ENCODE measurements at regions not wholly inside any gene's neighbourhood (a gene's known extent, or its start where the extent isn't known, plus 50 kb on each side); places are given as distances from the start of the nearest gene placed in this dataset.

DNA sequence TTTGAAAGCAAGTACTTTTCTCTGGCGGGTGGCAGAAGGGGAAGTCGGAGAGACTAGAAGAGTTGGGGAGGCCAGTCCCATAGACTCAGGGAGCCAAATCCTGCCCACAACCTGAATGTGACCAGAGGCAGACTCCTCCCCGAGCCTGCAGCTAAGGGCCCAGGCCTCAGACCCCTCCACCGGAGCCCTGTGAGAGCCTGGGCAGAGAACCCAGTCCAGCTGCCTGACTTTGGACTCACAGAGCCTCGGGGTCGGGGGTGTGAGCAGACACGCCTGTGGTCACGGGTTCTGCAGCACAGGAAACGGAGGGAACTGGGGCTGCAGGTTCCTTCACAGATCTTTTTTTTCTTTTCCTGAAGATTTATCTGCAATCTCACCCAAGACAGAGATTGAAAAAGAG, 312.3 kb downstream of the CTTN start:
- Mint-ChIP-seq H3K4me1 (ENCODE audit: low read depth in 2 of 2) (peaks cover 0 to 3% of the 10 kb centered on the region in 2 donors), H3K4me3 (no peak overlapping the region), H3K27me3 (peaks cover 5 to 10% of the 10 kb centered on the region in 2 donors), H3K27ac (no peak overlapping the region), H3K36me3 (no peaks in the 10 kb centered on the region), H3K9me3 (no peaks in the 10 kb centered on the region)
- ATAC-seq (no peak), DNase-seq (ENCODE audit: low spot score) (no peak)

GRCh38 chr11:70711095-70711910, 313.0 kb downstream of the CTTN start:
- Mint-ChIP-seq H3K4me3 (no peak overlapping the region), H3K27me3 (peaks cover 5 to 10% of the 10 kb centered on the region in 2 donors), H3K27ac (no peak overlapping the region), H3K4me1 (ENCODE audit: low read depth in 2 of 2) (peaks cover 0 to 3% of the 10 kb centered on the region in 2 donors), H3K36me3 (no peaks in the 10 kb centered on the region), H3K9me3 (no peaks in the 10 kb centered on the region)
- ATAC-seq, result no peak
- no peak for DNase-seq (ENCODE audit: low spot score)

- ATAC-seq, result no peak
- H3K4me1 Mint-ChIP-seq (ENCODE audit: low read depth in 2 of 2), result peaks cover 0 to 3% of the 10 kb centered on the region in 2 donors
These were observed 313.5 kb downstream of the CTTN start for GRCh38 chr11:70711911-70712185.

DNA sequence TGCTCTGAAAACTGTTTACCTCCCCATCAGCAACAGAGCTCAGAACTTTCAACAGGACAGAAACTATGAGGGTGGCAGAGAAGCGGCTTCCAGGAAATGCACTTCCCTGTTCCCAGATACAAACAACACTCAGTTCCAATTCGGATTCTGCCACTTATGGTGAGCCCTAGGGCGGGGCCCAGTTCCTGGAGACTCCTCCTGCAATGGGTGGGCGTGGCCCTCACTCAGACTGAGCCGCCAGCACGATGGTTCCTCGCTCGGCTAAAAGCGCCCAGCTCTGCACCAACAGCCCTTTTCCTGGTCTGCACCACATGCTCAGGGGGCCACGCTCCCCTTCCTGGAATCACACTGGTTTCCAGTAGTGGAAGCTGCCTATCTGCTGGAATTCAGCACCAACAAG, 314.1 kb downstream of the CTTN start:
- Mint-ChIP-seq H3K27me3 (peaks cover 5 to 14% of the 10 kb centered on the region in 2 donors), H3K36me3 (no peaks in the 10 kb centered on the region), H3K4me3 (no peak overlapping the region), H3K9me3 (no peaks in the 10 kb centered on the region), H3K27ac (no peak overlapping the region), H3K4me1 (ENCODE audit: low read depth in 2 of 2) (peaks cover 0 to 3% of the 10 kb centered on the region in 2 donors)
- DNase-seq (ENCODE audit: low spot score) (no peak), ATAC-seq (no peak)

More at GRCh38 chr11:70711911-70712185, 313.5 kb downstream of the CTTN start:
- Mint-ChIP-seq H3K9me3 (no peaks in the 10 kb centered on the region), H3K4me3 (no peak overlapping the region), H3K36me3 (no peaks in the 10 kb centered on the region), H3K27me3 (peaks cover 5 to 10% of the 10 kb centered on the region in 2 donors), H3K27ac (no peak overlapping the region)
- no peak for DNase-seq (ENCODE audit: low spot score)

DNA sequence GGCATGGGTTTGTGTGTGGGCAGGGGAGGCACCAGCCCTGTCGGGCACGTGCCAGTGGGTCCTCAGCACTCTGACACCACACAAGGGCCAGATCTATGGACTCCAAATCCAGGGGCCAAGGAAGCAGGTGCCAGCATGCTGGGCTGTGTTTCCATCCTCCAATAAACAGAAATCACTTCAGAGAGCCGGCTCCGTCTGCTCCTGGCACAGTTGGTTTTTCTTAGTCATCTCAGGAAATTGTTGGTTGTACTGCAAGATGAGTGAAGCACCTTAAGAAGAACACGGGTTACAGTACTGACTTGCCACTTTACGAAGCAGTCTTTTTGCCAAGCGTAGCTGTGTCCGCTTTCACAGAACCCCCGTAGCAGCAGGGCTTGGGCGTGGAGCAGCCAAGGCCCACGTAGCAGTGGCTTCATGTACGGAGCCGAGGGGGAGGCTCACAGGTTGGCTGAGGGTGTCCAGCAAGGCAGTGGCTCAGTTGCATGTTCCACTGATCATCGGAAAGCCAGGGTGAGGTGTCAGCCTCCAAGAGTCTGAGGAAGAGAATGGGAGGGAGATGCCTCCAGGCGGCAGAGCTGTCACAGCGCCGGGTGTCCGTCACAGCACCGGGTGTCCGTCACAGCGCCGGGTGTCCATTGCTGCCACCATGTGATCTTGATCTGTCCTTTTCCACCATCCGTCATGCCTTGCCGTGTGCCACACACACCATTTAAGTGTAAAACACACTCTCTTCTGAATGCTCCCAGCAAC, 314.9 kb downstream of the CTTN start:
- Mint-ChIP-seq H3K9me3 (no peaks in the 10 kb centered on the region), H3K4me3 (no peak overlapping the region)
- ATAC-seq, result no peak

GRCh38 chr11:70713988-70714665, 315.8 kb downstream of the CTTN start:
- Mint-ChIP-seq H3K27me3 (peaks cover 5 to 15% of the 10 kb centered on the region in 2 donors), H3K9me3 (no peaks in the 10 kb centered on the region), H3K27ac (no peak overlapping the region), H3K4me3 (no peak overlapping the region), H3K4me1 (ENCODE audit: low read depth in 2 of 2) (peaks cover 0 to 3% of the 10 kb centered on the region in 2 donors), H3K36me3 (no peaks in the 10 kb centered on the region)
- no peak for DNase-seq (ENCODE audit: low spot score)
- no peak for ATAC-seq

More for the DNA sequence above, 314.9 kb downstream of the CTTN start:
- DNase-seq (ENCODE audit: low spot score), result no peak
- peaks cover 5 to 15% of the 10 kb centered on the region in 2 donors for H3K27me3 Mint-ChIP-seq
- H3K4me1 Mint-ChIP-seq (ENCODE audit: low read depth in 2 of 2), result peaks cover 0 to 3% of the 10 kb centered on the region in 2 donors
- H3K27ac Mint-ChIP-seq, result no peak overlapping the region
- no peaks in the 10 kb centered on the region for H3K36me3 Mint-ChIP-seq

DNA sequence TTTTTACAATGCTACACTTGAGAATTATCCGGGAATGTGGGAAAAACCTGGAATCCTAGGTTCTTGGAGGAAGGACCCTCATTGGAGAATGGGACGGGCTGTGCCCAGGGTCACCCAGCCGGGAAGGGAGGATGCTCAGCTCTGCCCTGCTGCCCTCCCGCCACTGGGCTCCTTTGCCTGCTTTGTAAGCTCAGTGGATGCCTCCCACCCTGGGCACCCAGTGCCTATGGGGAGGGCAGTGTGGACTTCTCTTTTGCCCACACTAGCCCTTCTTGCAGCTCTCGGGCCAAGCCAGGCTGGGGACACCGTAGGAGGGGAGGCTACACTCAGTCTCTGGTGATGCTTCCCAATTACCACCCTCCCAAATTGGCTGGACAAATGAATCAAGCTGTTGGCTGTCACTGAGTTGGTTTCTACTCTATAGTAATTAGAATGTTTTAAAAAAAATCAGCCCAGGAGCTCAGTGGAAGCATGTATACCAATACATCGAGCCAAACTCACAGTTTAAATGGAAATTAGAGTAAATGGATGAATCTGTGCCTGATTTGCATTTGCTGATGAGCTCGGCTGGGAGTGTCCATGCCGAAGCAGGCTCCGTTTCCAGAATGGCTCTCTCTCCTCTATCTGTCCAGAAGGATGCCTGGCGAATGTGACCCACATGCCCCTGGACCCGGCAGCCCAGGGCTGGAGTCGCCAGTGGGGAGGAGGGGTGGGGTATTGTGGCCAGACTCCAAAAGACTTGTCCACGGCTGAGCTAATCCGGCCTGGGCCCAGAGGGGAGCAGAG, 317.0 kb downstream of the CTTN start:
- Mint-ChIP-seq H3K36me3 (no peaks in the 10 kb centered on the region), H3K27me3 (peaks cover 0 to 11% of the 10 kb centered on the region in 2 donors), H3K4me1 (ENCODE audit: low read depth in 2 of 2) (peaks cover 0 to 2% of the 10 kb centered on the region in 2 donors), H3K27ac (no peak overlapping the region), H3K9me3 (no peaks in the 10 kb centered on the region), H3K4me3 (no peak overlapping the region)
- no peak for ATAC-seq
- no peak for DNase-seq (ENCODE audit: low spot score)

DNA sequence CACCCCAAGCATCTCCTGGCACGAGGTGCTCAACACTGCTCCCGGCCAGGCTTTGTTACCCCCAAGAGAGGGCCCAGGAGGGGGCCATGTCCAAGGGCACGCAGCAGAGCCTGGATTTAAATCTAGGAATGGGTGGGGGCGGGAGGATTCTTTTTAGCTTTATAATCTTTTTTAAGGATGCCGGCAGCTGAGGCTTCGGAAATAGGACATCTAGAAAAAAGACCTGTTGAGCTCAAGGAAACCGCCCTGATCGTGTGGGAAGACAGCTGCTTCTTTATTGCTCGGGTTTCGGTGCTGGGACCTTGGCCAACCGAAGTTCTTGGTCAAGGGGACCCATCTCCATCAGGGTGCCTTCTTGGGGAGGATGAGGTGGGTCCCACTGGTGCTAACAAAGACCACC, 317.9 kb downstream of the CTTN start:
- H3K27me3 Mint-ChIP-seq, result peaks cover 0 to 13% of the 10 kb centered on the region in 2 donors
- H3K4me3 Mint-ChIP-seq, result no peak overlapping the region
- no peak overlapping the region for H3K27ac Mint-ChIP-seq
- DNase-seq (ENCODE audit: low spot score), result no peak
- H3K9me3 Mint-ChIP-seq, result no peaks in the 10 kb centered on the region
- no peaks in the 10 kb centered on the region for H3K4me1 Mint-ChIP-seq (ENCODE audit: low read depth in 2 of 2)
- H3K36me3 Mint-ChIP-seq, result no peaks in the 10 kb centered on the region
- ATAC-seq, result no peak

GRCh38 chr11:70716986-70717775, 318.9 kb downstream of the CTTN start:
- Mint-ChIP-seq H3K27ac (no peak overlapping the region), H3K4me1 (ENCODE audit: low read depth in 2 of 2) (no peaks in the 10 kb centered on the region), H3K4me3 (no peak overlapping the region), H3K9me3 (no peaks in the 10 kb centered on the region), H3K27me3 (peaks cover 0 to 14% of the 10 kb centered on the region in 2 donors), H3K36me3 (no peaks in the 10 kb centered on the region)
- ATAC-seq, result no peak
- no peak for DNase-seq (ENCODE audit: low spot score)

DNA sequence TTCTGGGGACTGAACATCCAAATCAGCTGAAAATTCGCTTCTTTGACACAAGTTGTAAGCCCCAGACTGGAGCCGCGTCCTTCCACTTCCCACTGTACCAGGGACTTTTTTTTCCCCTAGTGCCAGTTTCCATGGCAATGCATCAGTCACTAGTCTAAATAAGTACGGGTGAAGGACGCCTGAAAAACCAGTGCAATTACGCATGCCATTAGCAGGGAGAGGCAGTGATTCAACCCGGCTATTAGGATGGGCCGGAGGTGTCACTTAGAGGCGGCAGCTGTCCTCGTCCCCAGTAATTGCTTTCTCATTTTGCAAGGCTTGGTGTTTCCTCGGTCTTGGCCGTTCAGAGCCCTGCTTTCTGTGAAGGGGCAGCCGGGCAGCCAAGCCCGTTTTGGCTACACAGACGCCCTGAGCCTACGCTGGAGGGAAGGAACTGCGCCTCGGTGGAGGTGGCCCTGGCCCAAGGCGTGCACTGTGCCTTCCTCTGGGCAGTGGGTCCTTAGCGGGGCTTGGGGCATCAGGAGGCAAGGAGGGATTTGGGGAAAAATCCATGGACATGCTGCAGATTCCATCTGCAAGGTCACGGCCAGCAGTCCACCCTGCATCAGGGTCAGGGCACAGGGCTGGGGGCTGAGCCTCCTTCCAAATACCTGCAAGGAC, 319.7 kb downstream of the CTTN start:
- Mint-ChIP-seq H3K4me3 (no peak overlapping the region), H3K36me3 (no peaks in the 10 kb centered on the region), H3K4me1 (ENCODE audit: low read depth in 2 of 2) (no peaks in the 10 kb centered on the region), H3K27ac (no peak overlapping the region), H3K9me3 (no peaks in the 10 kb centered on the region), H3K27me3 (peaks cover 0 to 13% of the 10 kb centered on the region in 2 donors)
- no peak for DNase-seq (ENCODE audit: low spot score)
- no peak for ATAC-seq

GRCh38 chr11:70719516-70719915, 321.2 kb downstream of the CTTN start:
- H3K9me3 Mint-ChIP-seq, result no peaks in the 10 kb centered on the region
- no peaks in the 10 kb centered on the region for H3K4me1 Mint-ChIP-seq (ENCODE audit: low read depth in 2 of 2)
- peaks cover 0 to 19% of the 10 kb centered on the region in 2 donors for H3K27me3 Mint-ChIP-seq
- DNase-seq (ENCODE audit: low spot score) (no peak), ATAC-seq (no peak)
- H3K27ac Mint-ChIP-seq, result no peak overlapping the region
- no peaks in the 10 kb centered on the region for H3K36me3 Mint-ChIP-seq
- no peak overlapping the region for H3K4me3 Mint-ChIP-seq

- Mint-ChIP-seq H3K27ac (no peak overlapping the region), H3K9me3 (no peaks in the 10 kb centered on the region), H3K27me3 (peaks cover 0 to 22% of the 10 kb centered on the region in 2 donors), H3K36me3 (no peaks in the 10 kb centered on the region), H3K4me3 (no peak overlapping the region), H3K4me1 (ENCODE audit: low read depth in 2 of 2) (no peaks in the 10 kb centered on the region)
- ATAC-seq, result no peak
- DNase-seq (ENCODE audit: low spot score), result no peak
These were observed 322.0 kb downstream of the CTTN start for GRCh38 chr11:70720281-70720680.

Data from natural killer cell treated with Interleukin-12 subunit alpha and Interleukin-12 subunit beta and Interleukin-15 and Interleukin-18, amount 100 ng/mL, for 72 hours (primary cell).